ENCODE measurements at regions not wholly inside any gene's neighbourhood (a gene's known extent, or its start where the extent isn't known, plus 50 kb on each side); places are given as distances from the start of the nearest gene placed in this dataset.

DNA sequence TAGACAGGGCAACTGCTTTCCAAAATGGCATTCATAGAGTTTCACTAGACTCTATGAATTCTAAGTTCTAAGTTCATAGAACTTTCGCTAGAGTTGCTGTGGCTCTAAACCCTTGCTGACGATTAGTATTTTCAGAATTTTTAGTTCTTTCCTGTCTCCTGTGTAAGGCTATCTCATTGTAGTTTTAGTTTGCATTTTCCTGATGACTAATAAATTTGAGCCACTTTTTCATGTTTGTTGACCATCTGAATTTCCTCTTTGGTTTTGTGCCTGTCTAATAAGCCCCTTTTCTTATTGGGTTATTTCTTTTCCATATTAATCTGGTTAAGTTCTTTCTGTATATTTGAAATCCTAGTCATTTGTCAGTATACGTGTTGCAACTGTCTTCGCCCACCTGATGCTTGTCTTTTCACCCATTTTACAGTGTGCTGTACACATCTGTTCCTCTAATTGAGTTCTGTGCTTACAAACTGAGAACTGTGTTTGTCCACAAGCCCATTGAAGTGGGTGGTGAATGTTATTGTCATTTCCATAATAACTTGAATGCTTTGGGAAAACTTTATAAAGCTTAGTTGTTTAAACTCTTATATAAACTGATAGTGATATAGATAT, 177.7 kb upstream of the CDYL start:
- TF ChIP-seq POLR2AphosphoS5 (IDR thresholded peaks at IDR 0.05) = no peak
- TF ChIP-seq POLR2A (IDR thresholded peaks at IDR 0.05) = no peak
- TF ChIP-seq, protein P1, sequence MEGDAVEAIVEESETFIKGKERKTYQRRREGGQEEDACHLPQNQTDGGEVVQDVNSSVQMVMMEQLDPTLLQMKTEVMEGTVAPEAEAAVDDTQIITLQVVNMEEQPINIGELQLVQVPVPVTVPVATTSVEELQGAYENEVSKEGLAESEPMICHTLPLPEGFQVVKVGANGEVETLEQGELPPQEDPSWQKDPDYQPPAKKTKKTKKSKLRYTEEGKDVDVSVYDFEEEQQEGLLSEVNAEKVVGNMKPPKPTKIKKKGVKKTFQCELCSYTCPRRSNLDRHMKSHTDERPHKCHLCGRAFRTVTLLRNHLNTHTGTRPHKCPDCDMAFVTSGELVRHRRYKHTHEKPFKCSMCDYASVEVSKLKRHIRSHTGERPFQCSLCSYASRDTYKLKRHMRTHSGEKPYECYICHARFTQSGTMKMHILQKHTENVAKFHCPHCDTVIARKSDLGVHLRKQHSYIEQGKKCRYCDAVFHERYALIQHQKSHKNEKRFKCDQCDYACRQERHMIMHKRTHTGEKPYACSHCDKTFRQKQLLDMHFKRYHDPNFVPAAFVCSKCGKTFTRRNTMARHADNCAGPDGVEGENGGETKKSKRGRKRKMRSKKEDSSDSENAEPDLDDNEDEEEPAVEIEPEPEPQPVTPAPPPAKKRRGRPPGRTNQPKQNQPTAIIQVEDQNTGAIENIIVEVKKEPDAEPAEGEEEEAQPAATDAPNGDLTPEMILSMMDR (IDR thresholded peaks at IDR 0.05) = no peak

All from transverse colon (tissue), 4 donors.